Middle frontal gyrus (tissue), 1 donor: ENCODE measurements at regions not wholly inside any gene's neighbourhood (a gene's known extent, or its start where the extent isn't known, plus 50 kb on each side); places are given as distances from the start of the nearest gene placed in this dataset.
"Not testable (repeated sequence)": the region's sequence is repeated elsewhere in the genome, so short reads cannot be mapped to it uniquely, and the experiment has no call there.

Experiments
- DNase-seq: peaks from one replicate; pipeline ENCODE4 v3.0.0-alpha.2; 2015; ENCODE audit warnings: low spot score; ENCODE audit errors: extremely low spot score

DNA sequence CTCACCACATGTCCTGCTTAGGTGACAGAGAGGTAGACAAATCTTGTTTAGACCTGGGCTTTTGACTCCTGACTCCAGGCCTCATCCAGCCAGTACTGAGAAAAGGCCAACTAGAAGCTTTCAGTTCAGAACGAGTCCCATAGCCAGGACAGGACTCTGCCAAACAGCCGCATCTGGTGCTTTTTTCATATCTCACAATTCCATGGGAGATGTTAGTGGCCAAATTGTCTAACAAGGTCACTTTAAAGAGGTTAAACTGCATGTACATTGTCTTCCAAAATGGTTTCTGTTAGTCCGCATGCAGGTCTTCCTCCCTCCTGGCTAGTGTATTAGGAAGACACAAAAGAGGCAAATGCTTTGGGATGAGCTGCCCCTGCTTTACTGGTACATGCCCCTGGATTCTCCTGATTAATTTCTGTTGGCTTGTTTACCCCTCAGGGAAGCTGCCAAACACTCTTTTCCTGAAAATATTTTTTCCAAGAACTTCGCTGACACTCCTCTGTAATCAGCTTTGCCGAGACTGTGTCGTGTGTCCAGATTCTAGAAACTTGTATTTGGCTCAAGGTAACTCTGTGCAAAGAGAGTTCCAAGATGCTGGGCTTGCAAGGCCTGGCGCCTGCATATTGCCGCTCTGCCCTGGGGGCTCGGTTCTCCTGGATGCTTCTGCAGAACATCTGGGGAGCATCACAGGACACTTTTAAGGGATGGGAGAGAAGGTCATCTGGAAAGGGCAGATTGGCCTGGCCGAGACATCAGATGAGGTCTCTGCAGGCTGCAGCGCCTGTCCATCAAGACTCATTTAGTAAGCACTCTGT, 209.2 kb upstream of the APCDD1 start:
- DNase-seq = no peak

DNA sequence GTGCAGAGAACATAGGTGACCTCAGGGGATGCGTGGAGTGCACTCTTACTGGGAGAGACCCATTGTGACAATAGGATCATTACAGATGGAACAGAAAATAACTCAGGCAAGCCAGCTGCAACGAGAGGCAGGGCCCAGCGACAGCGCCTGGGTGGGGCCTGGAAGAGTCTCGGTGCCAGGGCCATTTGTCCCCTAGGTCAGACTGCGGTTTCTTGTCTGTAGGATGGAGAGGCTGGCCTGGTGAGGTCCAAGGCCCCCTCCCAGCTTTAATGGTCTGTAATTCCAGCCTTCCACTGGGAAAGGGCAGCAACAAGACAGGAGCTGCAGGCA, 208.6 kb upstream of the APCDD1 start:
- no peak for DNase-seq

DNA sequence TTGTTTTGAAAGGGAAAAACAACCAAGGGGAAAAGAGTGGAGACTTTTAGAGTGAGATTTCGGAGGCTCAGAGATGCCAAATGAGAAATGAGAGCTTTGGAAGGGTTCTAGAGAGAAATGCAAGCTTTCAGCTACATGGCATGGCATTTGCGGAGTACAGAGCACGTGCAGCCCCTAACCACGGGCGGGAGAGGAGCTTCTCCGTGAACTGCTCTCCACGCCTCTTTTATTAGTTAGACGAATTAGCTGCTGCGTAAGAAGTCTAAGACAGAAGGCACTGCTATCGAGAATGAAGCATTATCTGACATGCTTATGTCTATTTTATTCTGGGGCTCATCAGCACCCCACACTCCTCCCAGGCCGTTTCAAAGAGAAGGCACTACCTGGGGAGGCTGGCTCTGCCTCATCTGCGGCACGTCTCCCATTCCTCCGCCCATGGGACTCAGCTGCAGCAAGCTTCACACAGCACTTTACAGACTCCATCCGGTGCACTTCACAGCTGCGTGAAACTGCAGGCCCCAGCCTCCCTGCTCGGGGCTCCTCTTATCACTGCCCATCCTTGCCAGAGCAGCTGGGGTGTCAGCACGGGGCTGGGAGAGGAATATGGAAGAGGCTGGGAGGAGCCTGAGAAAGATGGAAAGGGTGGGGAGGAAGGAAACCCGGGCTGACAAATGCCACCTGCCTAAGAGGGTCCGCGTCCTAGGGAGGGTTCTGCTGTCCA, 207.3 kb upstream of the APCDD1 start:
- DNase-seq = no peak

DNA sequence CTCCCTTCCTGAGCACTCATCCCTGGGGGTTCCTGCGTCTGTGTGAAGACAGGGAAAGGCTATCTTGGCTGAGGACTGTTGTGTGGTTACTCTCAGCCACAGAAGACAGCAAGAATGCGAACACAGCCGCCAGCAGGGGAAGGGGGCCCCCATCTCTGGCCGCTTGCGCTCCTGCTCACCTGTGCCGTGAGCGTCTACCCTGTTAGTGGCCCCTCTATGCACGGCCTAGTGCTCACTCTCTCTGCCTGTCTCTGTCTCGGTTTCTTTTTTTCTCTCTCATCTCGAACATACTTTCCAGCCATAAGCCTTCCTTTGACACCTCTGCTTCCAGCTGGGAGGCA, 206.7 kb upstream of the APCDD1 start:
- DNase-seq = no peak

DNA sequence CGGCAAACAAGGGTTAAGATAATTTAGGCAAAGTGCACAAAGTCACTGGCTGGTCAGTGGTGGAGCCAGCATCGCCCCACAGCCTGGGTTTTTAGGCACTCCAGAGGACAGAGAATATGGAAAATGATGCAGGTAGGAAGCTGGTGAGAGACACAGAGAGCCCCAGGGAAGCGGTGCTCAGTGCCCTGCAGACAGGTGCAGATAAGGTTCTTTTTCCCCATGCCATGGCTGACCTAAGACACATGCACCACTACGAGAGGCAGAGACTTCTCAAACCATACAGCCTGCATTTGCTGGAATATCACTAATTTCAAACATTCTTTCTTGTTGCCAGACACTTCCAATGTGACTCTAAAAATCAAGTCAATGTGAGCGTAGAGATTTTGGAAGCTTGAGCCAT, 205.7 kb upstream of the APCDD1 start:
- no peak for DNase-seq

- no peak for DNase-seq
Measured at GRCh38 chr18:10249270-10249669, 205.2 kb upstream of the APCDD1 start.

DNA sequence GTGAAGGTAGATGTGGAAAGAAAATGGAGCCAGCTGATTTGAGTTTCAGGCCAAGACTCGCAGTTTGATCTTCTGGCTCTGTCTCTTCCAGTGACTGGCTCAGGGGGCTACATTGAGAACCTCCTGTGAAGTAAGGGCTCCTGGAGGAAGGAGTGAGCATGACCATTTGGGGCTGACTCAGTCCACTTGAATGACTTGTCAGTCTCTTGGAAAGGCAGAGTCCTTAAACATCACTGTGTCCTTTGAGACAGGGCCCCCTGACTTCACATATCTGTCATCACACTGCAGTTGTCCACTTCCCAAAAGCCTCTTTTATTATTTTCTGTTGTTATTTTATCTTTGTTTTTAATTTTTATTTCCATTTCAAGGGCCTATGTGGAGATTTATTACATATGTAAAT, 204.6 kb upstream of the APCDD1 start:
- DNase-seq = no peak

DNA sequence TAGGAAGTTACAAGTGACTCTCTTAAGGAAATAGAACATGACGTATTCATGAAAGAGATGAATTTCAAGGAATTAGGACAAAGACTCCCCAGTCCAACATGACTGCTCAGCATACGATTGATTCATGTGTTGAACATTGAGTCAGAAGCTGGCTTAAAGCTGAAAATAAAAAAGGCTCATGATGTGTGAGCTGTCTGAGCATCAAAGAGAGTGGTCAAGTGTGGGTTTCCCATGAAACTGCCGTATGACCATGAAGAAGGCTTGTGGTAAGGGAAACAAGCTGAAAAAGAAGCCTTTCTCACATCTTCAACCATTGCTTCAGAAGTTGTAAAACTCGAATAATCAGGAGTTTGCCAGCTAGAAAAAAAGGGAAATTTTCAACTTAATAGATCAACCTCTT, 201.9 kb upstream of the APCDD1 start:
- no peak for DNase-seq

DNA sequence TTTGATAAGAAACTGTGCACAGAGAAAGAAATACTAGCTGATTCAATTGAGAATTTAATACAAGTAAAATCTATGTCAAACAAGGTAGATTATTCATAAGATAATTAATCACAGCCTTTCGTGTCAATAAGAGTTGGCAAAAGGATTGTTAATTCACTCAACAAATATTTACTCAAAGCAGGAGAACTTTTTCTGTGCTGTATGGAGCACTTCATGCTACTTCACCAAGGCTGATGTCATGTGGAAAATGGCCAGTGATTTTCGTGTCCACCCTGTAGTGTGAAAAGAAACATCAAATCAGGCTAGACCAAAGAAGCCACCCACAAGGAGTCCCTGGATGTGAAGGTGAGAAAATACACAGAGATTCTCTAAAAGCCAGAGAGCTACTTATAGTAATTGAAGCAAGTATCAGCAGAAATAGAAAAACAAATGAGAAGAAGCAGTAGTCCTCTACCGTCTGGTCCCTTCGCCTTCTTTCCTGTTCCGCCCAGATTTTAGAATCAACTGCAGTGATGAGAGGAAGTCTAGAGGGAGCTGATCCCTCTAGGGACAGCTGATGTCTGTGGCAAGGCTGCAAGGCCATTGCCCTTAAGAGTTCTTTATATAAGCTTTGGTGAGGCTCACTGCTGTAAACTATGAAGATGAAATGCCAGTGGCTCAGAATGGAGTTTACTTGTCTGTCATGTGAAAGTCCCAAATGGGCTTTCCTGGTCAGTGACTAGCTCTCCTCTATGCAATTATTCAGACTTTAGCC, 201.3 kb upstream of the APCDD1 start:
- DNase-seq = no peak

GRCh38 chr18:10256276-10256675, 198.2 kb upstream of the APCDD1 start:
- DNase-seq = not testable (repeated sequence)

DNA sequence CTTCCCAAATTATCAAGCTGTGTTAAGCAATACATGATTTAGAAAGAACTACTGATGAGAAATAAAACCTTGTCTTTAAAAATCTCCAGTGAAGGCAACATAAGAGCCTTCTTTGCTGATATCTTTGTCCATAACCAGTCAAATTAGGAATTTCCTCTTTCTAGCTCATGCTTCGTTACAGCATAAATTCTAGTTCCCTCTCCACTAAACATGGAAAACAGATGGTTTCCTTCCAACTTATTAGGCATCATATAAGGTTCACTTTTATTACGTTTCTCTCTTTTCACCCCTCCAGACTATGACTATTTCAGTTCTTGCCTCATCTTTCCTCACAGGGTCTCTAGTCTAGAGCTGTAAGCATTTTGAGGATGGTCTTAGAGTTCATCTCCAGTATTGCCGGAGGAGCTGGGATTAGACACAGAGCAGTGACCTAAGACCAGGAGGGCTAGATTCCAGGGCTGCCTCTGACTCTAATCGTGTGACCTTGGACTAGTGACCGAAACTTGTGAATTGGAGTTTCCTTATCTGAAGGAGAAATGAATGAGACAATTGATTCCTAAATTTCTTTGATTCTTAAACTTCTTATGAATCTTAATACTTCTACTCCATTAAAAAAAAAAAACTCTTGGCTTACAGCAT, 195.5 kb upstream of the APCDD1 start:
- no peak for DNase-seq

DNA sequence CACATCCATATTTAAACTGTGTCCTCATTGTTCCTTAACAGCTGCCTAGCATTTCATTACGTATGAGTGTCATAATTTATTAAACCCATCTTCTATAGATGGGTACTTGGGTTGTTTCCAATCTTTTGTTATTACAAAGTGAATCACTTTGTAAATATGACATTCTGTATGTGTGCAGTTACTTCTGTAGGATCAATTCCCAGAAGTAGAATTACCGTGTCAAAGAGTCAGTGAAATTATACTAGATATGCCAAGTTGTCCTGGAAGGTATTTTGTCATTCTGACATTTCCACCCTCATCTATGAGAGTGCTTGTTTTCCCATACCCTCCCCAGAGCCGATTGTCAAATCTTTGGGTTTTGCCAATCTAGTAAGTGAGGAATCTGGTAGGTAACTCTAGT, 194.5 kb upstream of the APCDD1 start:
- DNase-seq = no peak

- DNase-seq = no peak
Measured at GRCh38 chr18:10261344-10262276, 192.8 kb upstream of the APCDD1 start.

GRCh38 chr18:10262566-10262965, 191.9 kb upstream of the APCDD1 start:
- DNase-seq = no peak

DNA sequence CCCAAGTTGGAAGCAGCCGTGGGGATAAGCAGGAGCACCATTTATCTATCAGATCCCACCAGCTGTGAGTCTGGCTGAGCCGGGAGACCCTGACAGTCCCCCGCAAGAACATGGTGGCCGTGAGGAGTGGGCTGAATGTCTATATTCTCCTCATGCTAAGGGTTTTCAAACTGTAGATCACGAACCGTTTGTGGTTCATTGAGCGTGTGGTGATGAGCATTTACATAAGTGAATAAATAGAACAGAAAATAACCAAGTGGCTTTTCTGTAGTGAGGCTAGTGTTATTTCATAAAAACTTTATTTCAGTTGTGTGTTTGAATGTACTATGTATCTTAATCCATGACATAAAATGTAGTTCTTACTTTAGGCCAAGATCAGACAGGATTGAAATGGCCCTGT, 190.2 kb upstream of the APCDD1 start:
- DNase-seq = no peak

DNA sequence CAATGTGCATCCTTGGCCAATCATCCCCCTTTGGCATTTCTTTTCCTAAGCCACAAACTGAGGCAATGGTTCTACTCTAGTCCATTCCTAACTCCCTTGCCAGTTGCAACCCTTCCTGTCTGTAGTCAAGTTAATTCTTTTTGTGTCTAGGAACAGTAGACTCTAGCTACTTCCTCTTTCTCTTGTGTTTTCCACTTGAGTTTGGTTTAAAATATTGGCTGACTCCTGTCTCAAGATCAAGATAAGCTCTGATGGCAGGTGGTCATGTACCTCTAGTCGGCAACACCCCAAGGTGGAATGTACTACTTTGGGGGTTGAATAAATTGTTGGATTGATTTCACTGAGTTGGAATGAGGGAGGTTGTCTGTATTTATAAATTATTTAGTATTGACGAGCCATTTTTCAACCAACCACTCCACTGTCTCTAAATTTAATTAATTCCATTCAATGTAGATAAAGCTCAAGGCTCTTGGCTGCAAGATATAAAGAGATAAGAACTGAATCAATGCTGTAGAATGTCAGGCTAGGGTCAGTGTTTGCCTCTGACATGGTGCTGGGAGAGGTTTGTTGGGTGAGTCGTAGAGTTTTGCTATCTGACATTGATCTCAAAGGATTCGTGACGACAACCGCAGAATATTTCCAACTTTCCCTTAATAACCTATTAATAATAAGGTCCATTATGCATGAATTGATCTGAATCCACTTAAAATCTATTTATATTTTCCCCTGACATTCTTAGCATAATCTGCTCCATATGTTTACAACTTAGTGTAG, 188.7 kb upstream of the APCDD1 start:
- no peak for DNase-seq

GRCh38 chr18:10266334-10266590, 188.2 kb upstream of the APCDD1 start:
- DNase-seq = no peak

DNA sequence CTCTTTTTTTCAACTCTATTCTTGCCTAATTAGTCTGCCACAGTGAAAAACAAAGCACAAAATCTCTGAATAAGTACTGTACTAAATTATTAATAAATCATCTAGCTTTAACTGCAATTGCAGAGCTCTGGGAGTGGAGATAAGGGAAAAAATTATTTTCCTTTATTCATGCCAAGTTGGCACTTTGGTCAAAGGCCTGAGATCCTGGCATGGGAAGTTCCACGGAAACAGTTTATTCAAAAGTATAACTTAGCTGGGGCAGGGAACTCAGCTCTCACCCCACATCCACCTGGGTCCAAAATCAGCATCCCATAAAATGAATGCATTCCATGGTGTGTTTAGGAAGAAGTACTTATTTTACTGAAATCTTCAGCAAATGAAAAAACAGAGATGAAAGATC, 185.2 kb upstream of the APCDD1 start:
- no peak for DNase-seq

DNA sequence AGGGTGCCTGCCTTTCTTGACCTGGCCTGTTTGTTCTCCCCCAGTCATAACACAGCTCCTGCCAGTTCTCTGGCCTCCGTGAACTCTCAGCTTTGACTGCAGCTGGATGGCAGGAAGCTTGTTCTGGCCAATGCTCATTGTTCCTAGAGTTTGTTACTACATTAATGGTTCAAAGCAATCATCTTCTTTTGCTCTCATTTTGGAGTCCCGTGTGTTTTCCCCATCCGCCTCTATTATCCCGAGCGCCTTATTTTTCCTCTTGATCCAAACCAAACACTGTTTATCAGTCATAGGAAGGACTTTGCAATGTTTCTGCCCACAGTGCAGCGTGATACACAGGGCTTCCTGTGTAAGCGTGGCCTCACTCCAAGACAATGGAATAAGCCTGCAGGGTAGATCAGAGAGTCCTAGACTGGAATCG, 184.3 kb upstream of the APCDD1 start:
- no peak for DNase-seq

GRCh38 chr18:10271481-10271880, 183.0 kb upstream of the APCDD1 start:
- no peak for DNase-seq
